Putamen (tissue), 1 donor: ENCODE measurements at regions not wholly inside any gene's neighbourhood (a gene's known extent, or its start where the extent isn't known, plus 50 kb on each side); places are given as distances from the start of the nearest gene placed in this dataset.

ENCODE experiments used
- DNase-seq: peaks from one replicate; pipeline ENCODE4 v3.0.0-alpha.2; 2016; ENCODE audit warnings: low spot score

GRCh38 chr3:40817017-40817416 is 292.3 kb downstream of the ZNF621 start:
- no peak for DNase-seq

GRCh38 chr3:40821315-40821714 is 296.6 kb downstream of the ZNF621 start:
- DNase-seq = no peak

- no peak for DNase-seq
These were observed 302.5 kb downstream of the ZNF621 start for GRCh38 chr3:40827226-40827625.

GRCh38 chr3:40827942-40828688 is 303.4 kb downstream of the ZNF621 start:
- no peak for DNase-seq

GRCh38 chr3:40828741-40829415 is 304.1 kb downstream of the ZNF621 start:
- DNase-seq = no peak

GRCh38 chr3:40829876-40830275 is 305.1 kb downstream of the ZNF621 start:
- DNase-seq = no peak

GRCh38 chr3:40837300-40837699 is 312.5 kb downstream of the ZNF621 start:
- no peak for DNase-seq

- DNase-seq = no peak
These were observed 316.4 kb downstream of the ZNF621 start for GRCh38 chr3:40841131-40841530.

GRCh38 chr3:40841570-40842109 is 316.9 kb downstream of the ZNF621 start:
- no peak for DNase-seq

GRCh38 chr3:40842714-40843113 is 318.0 kb downstream of the ZNF621 start:
- no peak for DNase-seq

- DNase-seq = no peak
These were observed 318.5 kb downstream of the ZNF621 start for GRCh38 chr3:40843208-40843624.

- DNase-seq = no peak
These were observed 319.2 kb downstream of the ZNF621 start for GRCh38 chr3:40843851-40844548.

- no peak for DNase-seq
These were observed 320.1 kb downstream of the ZNF621 start for GRCh38 chr3:40844896-40845295.

GRCh38 chr3:40845447-40845846 is 320.7 kb downstream of the ZNF621 start:
- DNase-seq = no peak

- DNase-seq = no peak
These were observed 321.2 kb downstream of the ZNF621 start for GRCh38 chr3:40845916-40846315.

GRCh38 chr3:40846451-40846850 is 321.7 kb downstream of the ZNF621 start:
- no peak for DNase-seq

- no peak for DNase-seq
These were observed 322.8 kb downstream of the ZNF621 start for GRCh38 chr3:40847551-40847992.

GRCh38 chr3:40848421-40848820 is 323.7 kb downstream of the ZNF621 start:
- no peak for DNase-seq

- no peak for DNase-seq
These were observed 326.1 kb downstream of the ZNF621 start for GRCh38 chr3:40850861-40851260.

- DNase-seq = no peak
These were observed 327.1 kb downstream of the ZNF621 start for GRCh38 chr3:40851836-40852235.

GRCh38 chr3:40852712-40853111 is 328.0 kb downstream of the ZNF621 start:
- no peak for DNase-seq

- DNase-seq = no peak
These were observed 328.7 kb downstream of the ZNF621 start for GRCh38 chr3:40853474-40853873.

GRCh38 chr3:40855871-40856270 is 331.1 kb downstream of the ZNF621 start:
- DNase-seq = no peak
